Mammary epithelial cell (primary cell): ENCODE measurements at regions not wholly inside any gene's neighbourhood (a gene's known extent, or its start where the extent isn't known, plus 50 kb on each side); places are given as distances from the start of the nearest gene placed in this dataset.
"Not testable (repeated sequence)": the region's sequence is repeated elsewhere in the genome, so short reads cannot be mapped to it uniquely, and the experiment has no call there.

ENCODE experiments used
- CTCF ChIP-seq, 2 donors: IDR thresholded peaks in 1 of 2; conservative IDR thresholded peaks in 1 of 2; 2 replicates each; pipeline ENCODE4 v1.5.1; 2011 to 2012; ENCODE audit warnings: inconsistent platforms in 2 of 2, low read length in 2 of 2, mild to moderate bottlenecking in 2 of 2, control low read depth in 1 of 2, low read depth in 1 of 2; ENCODE audit not compliant: insufficient read depth in 1 of 2; ENCODE audit errors: extremely low read depth in 1 of 2
- EZH2 ChIP-seq: IDR thresholded peaks from 2 replicates; pipeline ENCODE4 v1.6.1; 2012; ENCODE audit warnings: low read length, inconsistent platforms, borderline replicate concordance

GRCh38 chr16:34001961-34002360 lies 542.5 kb downstream of the TP53TG3F start:
- TF ChIP-seq CTCF (conservative IDR thresholded peaks at IDR 0.05 in 1 of 2, IDR thresholded peaks at IDR 0.05 in 1 of 2; ENCODE audit: extremely low read depth in 1 of 2, insufficient read depth in 1 of 2, low read depth in 1 of 2, low read length in 2 of 2); EZH2: not testable (repeated sequence)
